Tibial nerve (tissue), 4 donors: ENCODE measurements at regions not wholly inside any gene's neighbourhood (a gene's known extent, or its start where the extent isn't known, plus 50 kb on each side); places are given as distances from the start of the nearest gene placed in this dataset.

Experiments used
- DNase-seq, 2 donors: peaks; one replicate each; pipeline ENCODE4 v3.0.0-alpha.2; 2019; ENCODE audit warnings: low spot score in 2 of 2
- H3K27ac ChIP-seq, 4 donors: fragments of 200-600 bp; sonication (generic) in 3 of 4; one replicate each; pipeline ENCODE4 v1.5.1; 2017 to 2019; ENCODE audit warnings: mild to moderate bottlenecking in 1 of 4
- H3K27me3 ChIP-seq, 2 donors: fragments of 200-600 bp; sonication (generic) in 1 of 2; one replicate each; pipeline versions ENCODE4 v1.5.1 to v1.6.0; 2017 to 2019
- H3K36me3 ChIP-seq, 3 donors: fragments of 200-600 bp; sonication (generic); one replicate each; pipeline ENCODE4 v1.5.1; 2018 to 2019
- H3K4me1 ChIP-seq, 4 donors: fragments of 200-600 bp; sonication (generic) in 3 of 4; one replicate each; pipeline ENCODE4 v1.5.1; 2017 to 2019
- H3K4me3 ChIP-seq, 4 donors: fragments of 200-600 bp; sonication (generic) in 3 of 4; one replicate each; pipeline ENCODE4 v1.5.1; 2017 to 2019; ENCODE audit warnings: mild to moderate bottlenecking in 1 of 4, moderate library complexity in 1 of 4
- H3K9me3 ChIP-seq, 4 donors: fragments of 200-600 bp; sonication (generic) in 3 of 4; one replicate each; pipeline ENCODE4 v1.5.1; 2017 to 2019
- EP300 ChIP-seq, 2 donors: sonication (generic); formaldehyde crosslinking; IDR thresholded peaks; one replicate each; pipeline ENCODE4 v1.6.1; 2017; ENCODE audit warnings: antibody characterized with exemption in 2 of 2, mild to moderate bottlenecking in 1 of 2
- POLR2A ChIP-seq, 2 donors: fragments of 450-650 bp; IDR thresholded peaks; one replicate each; pipeline ENCODE4 v1.6.1; 2017; ENCODE audit warnings: antibody characterized with exemption in 2 of 2, mild to moderate bottlenecking in 2 of 2, moderate library complexity in 2 of 2
- WGBS, 2 donors: methylation state at CpG; one replicate each; pipeline ENCODE4 v1.1.5; 2018; 5-methylcytosine and 5-hydroxymethylcytosine counted together
- TF ChIP-seq, protein P1 (sequence below), 5 experiments: fragments of 200-600 bp in 3 of 5; fragments of 450-650 bp in 2 of 5; sonication (generic) in 3 of 5; IDR thresholded peaks; one replicate each; pipeline ENCODE4 v1.5.1; 2016 to 2019; ENCODE audit warnings: antibody characterized with exemption in 5 of 5, mild to moderate bottlenecking in 3 of 5, moderate library complexity in 2 of 5

DNA sequence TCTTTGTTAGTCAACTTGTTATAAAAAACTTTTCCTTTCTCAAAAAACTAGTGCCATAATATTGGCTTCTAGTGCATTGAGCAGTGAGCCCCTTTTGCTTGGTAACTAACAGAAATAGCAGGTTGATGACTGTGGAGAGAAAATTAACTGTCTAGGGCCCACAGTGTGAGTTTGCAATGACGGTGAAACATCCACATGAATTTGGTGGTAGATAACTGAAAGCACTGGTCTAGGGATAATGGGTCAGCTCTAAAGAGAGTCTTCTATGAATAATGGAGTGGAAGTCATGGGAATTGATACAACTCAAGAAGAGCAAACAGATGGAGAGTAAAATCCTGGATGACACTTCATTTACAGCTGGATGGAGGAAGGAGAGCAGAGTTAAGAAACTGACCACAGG is 245.4 kb downstream of the METTL4 start:
- no peaks in the 10 kb centered on the region for H3K9me3 ChIP-seq
- DNase-seq, result no peak
- no peak overlapping the region for H3K27ac ChIP-seq
- H3K36me3 ChIP-seq, result no peaks in the 10 kb centered on the region
- no peaks in the 10 kb centered on the region for H3K4me1 ChIP-seq
- H3K27me3 ChIP-seq, result no peaks in the 10 kb centered on the region
- 79 to 85% methylated on average over 1 of the region's 1 CpG for WGBS, 2 donors
- no peak overlapping the region for H3K4me3 ChIP-seq
- TF ChIP-seq POLR2A (IDR thresholded peaks at IDR 0.05) (no peak), EP300 (IDR thresholded peaks at IDR 0.05) (no peak)
- TF ChIP-seq, protein P1, sequence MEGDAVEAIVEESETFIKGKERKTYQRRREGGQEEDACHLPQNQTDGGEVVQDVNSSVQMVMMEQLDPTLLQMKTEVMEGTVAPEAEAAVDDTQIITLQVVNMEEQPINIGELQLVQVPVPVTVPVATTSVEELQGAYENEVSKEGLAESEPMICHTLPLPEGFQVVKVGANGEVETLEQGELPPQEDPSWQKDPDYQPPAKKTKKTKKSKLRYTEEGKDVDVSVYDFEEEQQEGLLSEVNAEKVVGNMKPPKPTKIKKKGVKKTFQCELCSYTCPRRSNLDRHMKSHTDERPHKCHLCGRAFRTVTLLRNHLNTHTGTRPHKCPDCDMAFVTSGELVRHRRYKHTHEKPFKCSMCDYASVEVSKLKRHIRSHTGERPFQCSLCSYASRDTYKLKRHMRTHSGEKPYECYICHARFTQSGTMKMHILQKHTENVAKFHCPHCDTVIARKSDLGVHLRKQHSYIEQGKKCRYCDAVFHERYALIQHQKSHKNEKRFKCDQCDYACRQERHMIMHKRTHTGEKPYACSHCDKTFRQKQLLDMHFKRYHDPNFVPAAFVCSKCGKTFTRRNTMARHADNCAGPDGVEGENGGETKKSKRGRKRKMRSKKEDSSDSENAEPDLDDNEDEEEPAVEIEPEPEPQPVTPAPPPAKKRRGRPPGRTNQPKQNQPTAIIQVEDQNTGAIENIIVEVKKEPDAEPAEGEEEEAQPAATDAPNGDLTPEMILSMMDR (IDR thresholded peaks at IDR 0.05), result no peak

DNA sequence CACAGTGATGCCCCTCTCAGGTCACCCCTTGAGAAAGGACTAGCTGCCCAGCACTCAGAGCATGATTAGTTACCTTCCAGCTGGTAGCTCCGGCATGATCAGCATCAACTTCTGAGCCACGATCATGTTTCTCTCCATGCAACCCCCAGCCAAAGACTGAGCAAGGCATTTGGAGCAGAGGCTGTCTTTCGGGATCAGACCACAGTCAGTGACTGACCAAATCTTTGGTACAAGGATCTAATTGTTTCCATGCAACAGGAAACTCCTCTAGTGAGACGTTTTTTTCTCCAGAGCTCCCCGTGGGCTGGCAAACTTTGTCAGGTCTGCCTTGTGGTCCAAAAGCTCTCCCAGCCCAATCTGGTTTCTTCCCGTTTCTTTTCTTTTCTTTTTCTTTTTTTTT is 244.3 kb downstream of the METTL4 start:
- Histone ChIP-seq H3K9me3 (no peaks in the 10 kb centered on the region), H3K36me3 (no peaks in the 10 kb centered on the region), H3K4me3 (no peak overlapping the region), H3K27me3 (no peaks in the 10 kb centered on the region), H3K27ac (no peak overlapping the region), H3K4me1 (no peaks in the 10 kb centered on the region)
- no peak for DNase-seq
- TF ChIP-seq POLR2A (IDR thresholded peaks at IDR 0.05) (no peak), EP300 (IDR thresholded peaks at IDR 0.05) (no peak)
- TF ChIP-seq, protein P1 (IDR thresholded peaks at IDR 0.05), result no peak
- 29% methylated on average over 6 of the region's 6 CpGs for WGBS, 2 donors

DNA sequence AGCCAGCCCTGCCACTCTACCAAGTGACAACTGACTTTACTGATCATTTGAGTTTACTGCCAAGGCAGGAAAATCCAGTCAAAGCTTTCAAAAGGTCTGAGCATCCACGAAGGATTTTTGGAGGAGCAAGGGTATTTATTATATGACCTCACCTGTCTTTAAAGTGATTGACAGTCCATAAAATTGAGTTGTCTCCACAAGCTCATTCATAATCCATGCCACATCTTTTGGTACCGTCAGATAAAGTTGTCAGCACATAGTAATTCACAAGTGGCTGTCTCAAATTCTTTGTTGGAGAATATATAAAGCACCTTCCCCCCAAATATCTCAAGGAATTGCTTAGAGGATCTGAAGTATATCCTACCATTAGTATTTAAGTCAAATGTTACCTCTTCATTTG is 240.5 kb downstream of the METTL4 start:
- Histone ChIP-seq H3K27me3 (no peaks in the 10 kb centered on the region), H3K27ac (no peak overlapping the region), H3K4me1 (no peaks in the 10 kb centered on the region), H3K36me3 (no peaks in the 10 kb centered on the region), H3K4me3 (no peak overlapping the region), H3K9me3 (no peaks in the 10 kb centered on the region)
- TF ChIP-seq POLR2A (IDR thresholded peaks at IDR 0.05) (no peak), EP300 (IDR thresholded peaks at IDR 0.05) (no peak)
- TF ChIP-seq, protein P1 (IDR thresholded peaks at IDR 0.05), result no peak
- no peak for DNase-seq
- 46 to 67% methylated on average over 2 of the region's 2 CpGs for WGBS, 2 donors

DNA sequence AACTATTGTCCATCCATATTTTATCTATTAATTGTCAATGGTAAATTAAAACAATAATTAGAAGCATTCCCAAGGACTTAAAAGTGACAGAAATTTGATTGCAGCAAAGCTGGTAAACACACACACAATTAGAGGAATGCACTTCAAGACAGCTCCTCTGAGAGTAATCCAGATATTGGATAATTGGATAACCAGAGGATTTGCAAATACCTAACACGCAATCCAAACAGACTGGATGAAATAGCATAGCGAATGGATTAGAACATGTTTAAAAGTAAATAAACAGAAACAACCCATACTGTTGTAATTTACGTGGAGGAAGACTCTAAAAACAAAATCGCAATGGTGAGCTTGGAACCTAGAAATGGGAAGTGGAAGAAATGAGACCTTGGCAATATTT is 239.8 kb downstream of the METTL4 start:
- 72 to 76% methylated on average over 4 of the region's 4 CpGs for WGBS, 2 donors
- no peaks in the 10 kb centered on the region for H3K4me1 ChIP-seq
- H3K4me3 ChIP-seq, result no peak overlapping the region
- DNase-seq, result no peak
- no peaks in the 10 kb centered on the region for H3K9me3 ChIP-seq
- H3K27me3 ChIP-seq, result no peaks in the 10 kb centered on the region
- no peaks in the 10 kb centered on the region for H3K36me3 ChIP-seq
- TF ChIP-seq, protein P1 (IDR thresholded peaks at IDR 0.05), result no peak
- no peak for TF ChIP-seq EP300 (IDR thresholded peaks at IDR 0.05)
- no peak for TF ChIP-seq POLR2A (IDR thresholded peaks at IDR 0.05)
- H3K27ac ChIP-seq, result no peak overlapping the region

DNA sequence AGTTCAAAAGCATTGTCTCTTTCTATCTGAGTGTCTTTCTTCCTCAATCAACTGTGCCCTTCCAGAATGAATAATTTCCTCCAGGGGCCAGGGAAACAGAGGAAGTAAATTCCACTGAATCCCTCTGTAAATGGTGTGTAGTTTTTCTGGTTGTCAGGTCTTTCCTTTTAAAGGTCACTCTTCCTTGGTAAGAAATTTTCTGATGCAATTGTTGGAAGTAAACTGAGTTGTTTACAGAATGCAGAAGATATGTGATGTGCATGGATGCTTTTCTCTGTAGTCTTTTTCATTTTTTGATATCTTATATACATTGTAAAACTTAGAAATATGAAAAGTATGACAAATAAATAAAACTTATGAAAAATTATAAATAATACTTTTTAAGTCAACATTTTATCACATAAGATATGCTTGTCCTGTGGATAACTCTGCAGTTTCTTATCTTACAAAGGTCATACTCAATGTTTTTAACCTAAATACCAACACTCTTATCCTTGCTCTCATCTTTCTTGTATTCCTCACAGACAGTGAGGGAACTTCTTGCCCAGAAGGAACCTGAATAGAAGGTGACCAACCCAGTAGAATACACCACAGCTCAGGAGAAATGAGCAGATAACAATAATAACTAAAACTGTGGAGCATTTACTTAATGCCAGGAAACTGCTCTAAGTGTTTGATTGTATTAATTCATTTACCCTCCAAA is 234.5 kb downstream of the METTL4 start:
- no peak overlapping the region for H3K4me3 ChIP-seq
- H3K4me1 ChIP-seq, result no peaks in the 10 kb centered on the region
- H3K36me3 ChIP-seq, result no peaks in the 10 kb centered on the region
- no peaks in the 10 kb centered on the region for H3K27me3 ChIP-seq
- no peaks in the 10 kb centered on the region for H3K9me3 ChIP-seq
- no peak for DNase-seq
- H3K27ac ChIP-seq, result no peak overlapping the region
- TF ChIP-seq POLR2A (IDR thresholded peaks at IDR 0.05), result no peak
- TF ChIP-seq, protein P1 (IDR thresholded peaks at IDR 0.05), result no peak
- no peak for TF ChIP-seq EP300 (IDR thresholded peaks at IDR 0.05)
